HT1080 (cell line): ENCODE measurements at regions not wholly inside any gene's neighbourhood (a gene's known extent, or its start where the extent isn't known, plus 50 kb on each side); places are given as distances from the start of the nearest gene placed in this dataset.

Experiments used
- DNase-seq: peaks from one replicate; pipeline ENCODE4 v3.0.0-alpha.2; 2015; ENCODE audit warnings: low read depth

GRCh38 chr3:56899851-56900250 lies 98.1 kb upstream of the ARHGEF3 start:
- no peak for DNase-seq

DNA sequence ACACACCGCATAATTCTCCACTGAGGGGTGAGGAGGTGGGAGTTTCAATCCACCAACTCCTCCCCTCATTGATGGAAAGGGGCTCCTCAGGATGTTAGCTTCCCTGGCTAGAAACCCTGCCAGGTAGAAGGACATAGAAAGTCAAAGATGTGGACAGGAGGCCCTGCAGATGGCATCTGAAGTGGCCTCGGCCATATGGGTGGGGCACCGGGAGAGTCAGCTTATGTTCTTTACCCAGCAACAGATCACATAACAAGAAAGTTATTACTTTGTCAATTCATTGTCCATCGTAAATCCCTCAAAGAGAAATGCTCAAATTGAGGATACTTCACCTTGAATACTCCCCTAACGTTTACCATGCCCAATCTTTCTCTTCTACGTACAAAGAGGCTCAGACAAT lies 97.3 kb upstream of the ARHGEF3 start:
- DNase-seq = no peak

DNA sequence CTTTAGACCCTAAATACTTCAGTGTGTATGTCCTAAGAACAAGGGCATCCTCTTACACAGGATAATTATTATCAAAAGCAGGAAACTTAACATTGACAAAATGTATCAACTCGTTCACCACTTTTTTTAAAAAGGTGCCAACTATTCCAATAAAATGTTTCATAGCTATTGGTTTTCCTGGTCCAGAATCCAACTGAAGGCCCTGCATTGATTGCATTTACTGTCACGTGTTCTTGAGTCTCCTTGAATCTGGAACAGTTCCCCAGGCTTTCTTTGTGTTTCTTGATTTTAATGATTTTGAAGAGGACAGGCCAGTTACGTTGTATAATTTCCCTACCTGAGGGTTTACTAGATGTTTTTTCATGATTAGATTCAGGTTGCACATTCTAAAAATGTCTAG lies 94.6 kb upstream of the ARHGEF3 start:
- DNase-seq = no peak

- DNase-seq = peak; percentile 10
Measured at GRCh38 chr3:56894881-56895431, 93.2 kb upstream of the ARHGEF3 start.

- DNase-seq = no peak
Measured at GRCh38 chr3:56890448-56891091, 88.8 kb upstream of the ARHGEF3 start.

GRCh38 chr3:56889131-56889530 lies 87.4 kb upstream of the ARHGEF3 start:
- no peak for DNase-seq

GRCh38 chr3:56887402-56888025 lies 85.8 kb upstream of the ARHGEF3 start:
- DNase-seq = no peak

DNA sequence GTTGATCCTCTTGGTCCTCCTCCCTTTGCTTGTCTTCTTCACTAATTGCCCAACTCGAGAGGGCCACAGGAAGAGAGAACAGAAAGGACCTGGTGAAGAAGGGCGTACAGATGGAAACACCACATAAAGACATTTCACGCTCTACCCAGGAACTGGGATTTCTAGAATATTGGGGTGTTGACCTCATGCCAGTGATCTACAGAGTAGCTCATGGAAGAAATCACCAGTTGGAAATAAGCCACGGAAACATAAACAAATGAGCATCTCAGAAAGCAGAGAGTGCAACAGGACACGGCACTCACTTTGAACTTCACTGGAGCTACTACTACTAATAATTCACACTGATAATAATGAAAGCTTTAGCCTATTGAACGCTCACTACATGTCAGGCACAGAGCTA lies 84.6 kb upstream of the ARHGEF3 start:
- no peak for DNase-seq

GRCh38 chr3:56885879-56886278 lies 84.1 kb upstream of the ARHGEF3 start:
- DNase-seq = no peak

DNA sequence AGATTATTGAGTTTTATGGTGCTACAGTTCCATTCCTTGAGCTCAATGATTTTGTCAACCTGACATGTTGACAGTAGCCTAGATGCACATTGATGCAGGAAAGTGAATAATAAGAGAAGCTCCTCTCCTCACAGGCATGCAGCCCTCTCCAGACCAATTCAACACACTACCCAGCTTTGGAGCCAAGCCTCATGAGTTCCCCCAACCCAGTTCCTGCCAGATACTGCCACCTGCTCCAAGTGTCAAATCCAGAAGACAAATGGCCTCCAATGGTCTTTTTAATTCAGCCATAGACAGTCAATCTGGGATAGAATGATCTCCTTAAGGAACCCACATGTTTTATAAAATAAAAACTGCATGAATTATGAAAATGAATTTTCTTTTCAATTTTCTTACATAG lies 83.7 kb upstream of the ARHGEF3 start:
- DNase-seq = no peak

- peak; percentile 11 for DNase-seq
Measured at GRCh38 chr3:56884387-56884786, 82.6 kb upstream of the ARHGEF3 start.

GRCh38 chr3:56883828-56884227 lies 82.1 kb upstream of the ARHGEF3 start:
- no peak for DNase-seq

GRCh38 chr3:56882896-56883295 lies 81.1 kb upstream of the ARHGEF3 start:
- DNase-seq = no peak

- no peak for DNase-seq
Measured at GRCh38 chr3:56881841-56882240, 80.1 kb upstream of the ARHGEF3 start.

DNA sequence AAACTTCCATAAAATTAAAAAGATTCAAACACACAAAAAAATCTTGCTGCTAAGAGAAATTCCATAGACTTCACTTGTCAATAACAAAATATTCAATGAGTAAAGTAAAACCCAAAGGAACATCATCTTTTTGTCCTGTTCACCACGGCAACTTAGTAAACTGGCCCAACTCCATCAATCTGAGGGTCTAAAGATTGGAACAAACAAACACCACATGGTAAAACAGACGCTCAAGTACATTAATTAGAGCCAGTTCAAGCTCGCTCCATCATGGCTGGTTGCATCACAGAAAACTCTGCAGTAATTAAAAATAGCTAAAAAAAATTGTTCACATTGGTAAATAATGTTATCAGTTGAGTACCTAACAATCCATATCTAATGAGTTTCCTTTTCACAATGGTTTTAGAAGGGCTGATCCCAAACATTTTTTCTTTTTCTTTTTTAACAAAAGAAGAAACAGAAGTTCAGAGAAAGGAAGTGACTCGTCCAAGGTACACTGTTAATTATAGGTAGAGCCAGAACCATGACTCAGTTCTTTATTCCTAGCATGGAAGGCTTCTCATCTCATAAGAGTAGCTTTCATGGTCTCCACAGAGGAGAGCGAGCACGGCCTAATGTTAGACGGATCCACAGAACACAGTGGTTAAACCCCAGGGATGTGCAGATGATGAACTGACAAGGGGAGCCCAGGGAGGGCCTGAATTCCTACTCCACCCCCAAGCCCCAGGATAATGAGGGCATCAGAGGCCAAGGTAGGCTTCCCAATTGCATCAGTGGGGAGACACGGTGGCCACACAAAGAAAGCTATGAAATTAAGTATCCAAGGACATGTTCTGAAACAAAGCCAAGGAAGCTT lies 79.2 kb upstream of the ARHGEF3 start:
- peak; percentile 55 for DNase-seq

DNA sequence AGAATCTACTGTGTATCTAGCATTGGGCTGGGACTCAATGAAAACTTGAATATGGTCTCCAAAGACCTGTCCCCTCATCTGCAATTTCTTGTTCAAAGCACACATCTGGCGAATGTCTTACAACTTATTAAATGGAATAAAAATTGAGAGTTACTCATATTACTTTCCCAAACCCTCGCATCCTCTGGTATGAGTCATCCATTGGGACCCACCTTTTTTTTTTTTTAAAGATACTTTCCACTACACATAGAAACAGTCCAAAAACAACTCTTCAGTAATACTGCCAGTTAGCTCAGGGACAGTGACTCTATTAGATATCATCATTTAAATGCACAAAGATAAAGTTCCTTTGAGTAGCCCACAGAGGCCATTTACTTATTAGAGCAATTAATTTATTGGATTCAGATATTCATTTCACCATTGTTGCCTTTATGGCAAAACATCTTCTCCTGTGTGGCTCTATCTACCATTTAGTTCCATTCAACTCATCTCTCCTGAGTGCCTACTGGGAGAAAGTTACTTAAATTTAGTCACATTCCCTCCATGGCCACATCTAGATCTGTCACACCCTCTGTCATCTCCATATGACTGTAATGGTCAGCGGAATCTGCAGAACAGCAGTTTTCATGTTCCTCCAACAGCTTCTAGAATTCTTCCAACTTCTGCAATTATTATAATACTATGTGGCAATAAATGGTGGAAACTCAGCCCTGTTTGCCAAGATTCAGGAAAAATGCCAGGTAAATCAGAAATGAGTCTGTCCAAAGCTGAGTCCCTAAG lies 77.9 kb upstream of the ARHGEF3 start:
- DNase-seq = peak; percentile 74

- DNase-seq = no peak
Measured at GRCh38 chr3:56878074-56878473, 76.3 kb upstream of the ARHGEF3 start.

- DNase-seq = no peak
Measured at GRCh38 chr3:56876916-56877315, 75.2 kb upstream of the ARHGEF3 start.

- no peak for DNase-seq
Measured at GRCh38 chr3:56874269-56874668, 72.5 kb upstream of the ARHGEF3 start.

DNA sequence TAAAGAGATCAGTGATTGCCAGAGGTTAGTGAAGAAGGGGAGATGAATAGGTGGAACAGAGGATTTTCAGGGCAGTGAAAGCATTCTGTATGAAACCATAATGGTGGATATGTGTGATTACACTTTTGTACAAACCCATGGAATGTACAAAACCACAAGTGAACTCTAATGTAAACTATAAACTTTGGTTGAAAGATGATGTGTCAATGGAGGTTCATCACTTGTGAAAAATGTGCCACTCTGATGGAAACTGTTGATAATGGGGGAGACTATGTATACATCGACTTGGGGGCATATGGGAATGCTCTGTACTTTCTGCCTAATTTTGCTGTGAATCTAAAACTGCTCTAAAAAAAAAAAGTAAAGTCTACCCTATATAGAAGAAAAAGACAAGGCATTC lies 68.7 kb upstream of the ARHGEF3 start:
- no peak for DNase-seq

DNA sequence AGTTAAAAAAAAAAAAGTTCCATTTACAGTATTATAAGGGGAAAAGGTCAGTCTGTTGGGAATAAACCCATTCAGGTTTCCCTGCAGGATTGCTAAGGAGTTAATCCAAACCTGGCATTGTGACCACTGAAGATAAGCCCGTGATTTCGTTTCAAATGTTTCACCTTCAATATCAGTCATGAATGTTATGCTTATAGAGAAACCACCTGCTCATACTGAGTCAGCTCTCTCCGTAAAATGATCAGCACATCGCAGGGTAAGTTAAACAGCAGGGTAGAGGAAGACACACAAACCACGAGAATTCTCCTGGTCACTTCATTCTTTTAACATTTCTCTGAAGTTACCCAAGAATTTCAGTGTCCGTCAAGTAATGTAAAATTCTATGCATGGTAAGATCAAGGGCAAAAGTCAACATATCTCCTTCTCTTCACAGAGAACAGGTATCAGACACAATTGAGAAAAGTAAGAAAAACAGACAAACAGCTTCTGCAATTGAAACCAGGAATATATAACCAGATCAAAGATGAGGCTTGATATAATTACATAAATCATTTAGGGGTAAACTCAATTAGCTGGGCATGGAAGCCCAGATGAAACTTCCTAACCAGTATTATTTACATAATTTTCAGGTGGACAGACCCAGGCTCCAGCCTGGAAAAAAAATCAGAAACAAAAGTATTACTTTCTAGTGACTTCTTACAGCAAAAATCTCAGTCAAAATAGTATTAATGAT lies 67.6 kb upstream of the ARHGEF3 start:
- DNase-seq = peak; percentile 61
